Stimulated activated CD4-positive, alpha-beta T cell treated with anti-CD3 and anti-CD28 coated beads, Interleukin-4, amount 100 ng/mL, for 24 hours (primary cell): ENCODE measurements at regions not wholly inside any gene's neighbourhood (a gene's known extent, or its start where the extent isn't known, plus 50 kb on each side); places are given as distances from the start of the nearest gene placed in this dataset.
"Not testable (repeated sequence)": the region's sequence is repeated elsewhere in the genome, so short reads cannot be mapped to it uniquely, and the experiment has no call there.

Experiments
- DNase-seq: peaks from one replicate; pipeline ENCODE4 v3.0.0-alpha.2; 2020

DNA sequence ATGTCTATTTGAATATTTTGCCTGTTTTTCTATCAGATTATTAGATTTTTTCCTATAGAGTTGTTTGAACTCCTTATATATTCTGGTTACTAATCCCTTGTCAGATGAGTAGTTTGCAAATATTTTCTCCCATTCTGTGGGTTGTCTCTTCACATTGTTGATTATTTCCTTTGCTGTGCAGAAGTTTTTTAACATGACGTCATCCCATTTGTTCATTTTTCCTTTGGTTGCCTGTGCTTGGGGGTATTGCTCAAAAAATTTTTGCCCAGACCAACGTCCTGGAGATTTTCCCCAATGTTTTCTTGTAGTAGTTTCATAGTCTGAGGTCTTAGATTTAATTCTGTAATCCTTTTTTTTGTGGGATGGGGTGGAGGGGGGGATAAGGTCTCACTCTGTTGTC, 168.7 kb upstream of the NFIA start:
- DNase-seq = not testable (repeated sequence)

- DNase-seq = no peak
Observed at GRCh38 chr1:60913039-60913438, 169.3 kb upstream of the NFIA start.

DNA sequence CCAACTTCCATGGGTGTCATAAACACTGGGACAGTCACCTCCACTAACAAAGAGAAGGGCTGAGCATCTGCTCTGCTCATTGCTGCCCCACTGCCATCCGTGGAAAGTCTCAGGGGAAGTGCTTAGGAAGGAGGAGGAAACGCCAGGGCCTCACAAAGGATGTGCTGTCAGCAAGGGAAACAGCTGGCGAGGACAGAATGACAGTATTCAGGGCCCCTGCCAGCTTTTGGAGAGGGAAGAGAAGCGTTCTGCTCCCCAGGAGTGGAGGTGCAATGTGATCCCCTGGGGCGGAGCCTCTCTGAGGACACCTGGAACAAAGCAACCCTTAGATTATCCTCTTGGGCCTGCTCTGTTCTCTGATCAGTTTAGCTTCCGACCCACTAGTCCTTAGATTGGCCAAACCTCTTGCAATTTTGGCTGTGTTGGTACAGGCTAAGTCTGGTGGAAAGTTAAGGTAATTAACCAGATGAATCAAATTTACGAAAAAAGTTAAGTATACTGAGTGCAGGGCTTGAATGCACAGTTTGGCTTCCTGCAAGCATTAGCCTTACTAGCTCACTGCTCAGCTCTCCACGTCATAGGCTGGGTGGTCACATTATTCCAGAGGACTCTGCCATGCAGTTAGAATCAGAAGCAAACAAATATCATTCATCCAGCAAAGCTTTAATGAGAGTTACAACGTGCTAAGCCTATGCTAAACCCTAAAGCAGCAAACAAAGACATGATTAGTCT, 170.2 kb upstream of the NFIA start:
- DNase-seq = no peak

- DNase-seq = no peak
Observed at GRCh38 chr1:60908159-60908558, 174.2 kb upstream of the NFIA start.

GRCh38 chr1:60906526-60906925, 175.8 kb upstream of the NFIA start:
- no peak for DNase-seq

DNA sequence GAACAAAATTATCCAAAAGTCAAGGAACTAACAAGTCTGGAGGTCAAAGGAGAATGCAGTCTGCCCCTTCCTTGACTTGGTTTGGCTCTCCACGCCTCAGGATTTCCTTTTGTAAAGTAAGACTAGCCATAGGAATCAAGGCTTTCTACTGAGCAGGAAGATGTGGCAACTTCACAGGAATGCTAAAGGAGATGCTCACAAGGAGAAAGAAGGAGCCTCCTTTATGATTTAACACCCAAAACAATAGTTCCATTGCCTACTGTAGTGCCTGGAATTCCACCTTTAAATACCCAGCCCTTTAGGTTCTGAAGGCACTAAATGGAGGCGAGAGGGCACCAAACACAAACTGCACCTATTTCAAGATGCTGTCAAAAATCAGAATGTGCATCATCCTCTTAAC, 176.3 kb upstream of the NFIA start:
- DNase-seq = no peak

GRCh38 chr1:60904099-60904851, 178.1 kb upstream of the NFIA start:
- no peak for DNase-seq

- no peak for DNase-seq
Observed at GRCh38 chr1:60903591-60903990, 178.8 kb upstream of the NFIA start.

- no peak for DNase-seq
Observed at GRCh38 chr1:60899464-60899863, 182.9 kb upstream of the NFIA start.

GRCh38 chr1:60898987-60899386, 183.4 kb upstream of the NFIA start:
- DNase-seq = no peak

- DNase-seq = no peak
Observed at GRCh38 chr1:60898413-60898812, 183.9 kb upstream of the NFIA start.

DNA sequence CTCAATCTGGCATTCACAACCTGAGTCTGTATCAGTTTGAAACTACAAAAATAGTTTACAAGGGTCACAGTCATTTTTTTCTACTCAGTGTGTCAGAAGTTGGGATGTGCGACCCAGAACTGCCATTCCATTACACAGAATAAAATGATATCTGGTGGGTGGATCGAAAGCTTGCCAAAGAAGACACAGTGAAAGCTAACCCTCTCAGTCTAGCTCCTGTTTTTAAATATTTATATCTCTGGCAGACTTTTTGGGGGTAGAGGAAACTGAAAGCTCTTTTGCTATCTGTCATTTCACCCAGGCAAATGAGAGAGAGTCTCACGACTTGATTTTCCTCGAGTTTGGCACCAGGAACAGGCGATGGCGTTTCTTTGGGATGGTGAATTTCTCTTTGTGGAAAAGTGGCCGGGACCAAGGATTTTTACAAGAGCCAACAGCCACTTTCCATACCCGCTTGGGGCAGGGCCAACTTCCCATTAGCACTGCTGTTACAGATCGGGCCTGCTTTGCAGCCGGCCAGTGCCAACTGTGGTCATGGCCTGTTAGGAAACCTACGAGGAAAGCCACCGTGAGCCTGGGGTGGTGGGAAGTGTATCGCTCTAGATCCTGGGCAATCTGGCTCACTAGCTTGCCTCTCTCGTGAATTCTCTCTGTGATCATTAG, 185.5 kb upstream of the NFIA start:
- no peak for DNase-seq

- no peak for DNase-seq
Observed at GRCh38 chr1:60895701-60896100, 186.7 kb upstream of the NFIA start.

- no peak for DNase-seq
Observed at GRCh38 chr1:60895252-60895651, 187.1 kb upstream of the NFIA start.

- no peak for DNase-seq
Observed at GRCh38 chr1:60894741-60895140, 187.6 kb upstream of the NFIA start.

GRCh38 chr1:60894130-60894529, 188.2 kb upstream of the NFIA start:
- DNase-seq = no peak

DNA sequence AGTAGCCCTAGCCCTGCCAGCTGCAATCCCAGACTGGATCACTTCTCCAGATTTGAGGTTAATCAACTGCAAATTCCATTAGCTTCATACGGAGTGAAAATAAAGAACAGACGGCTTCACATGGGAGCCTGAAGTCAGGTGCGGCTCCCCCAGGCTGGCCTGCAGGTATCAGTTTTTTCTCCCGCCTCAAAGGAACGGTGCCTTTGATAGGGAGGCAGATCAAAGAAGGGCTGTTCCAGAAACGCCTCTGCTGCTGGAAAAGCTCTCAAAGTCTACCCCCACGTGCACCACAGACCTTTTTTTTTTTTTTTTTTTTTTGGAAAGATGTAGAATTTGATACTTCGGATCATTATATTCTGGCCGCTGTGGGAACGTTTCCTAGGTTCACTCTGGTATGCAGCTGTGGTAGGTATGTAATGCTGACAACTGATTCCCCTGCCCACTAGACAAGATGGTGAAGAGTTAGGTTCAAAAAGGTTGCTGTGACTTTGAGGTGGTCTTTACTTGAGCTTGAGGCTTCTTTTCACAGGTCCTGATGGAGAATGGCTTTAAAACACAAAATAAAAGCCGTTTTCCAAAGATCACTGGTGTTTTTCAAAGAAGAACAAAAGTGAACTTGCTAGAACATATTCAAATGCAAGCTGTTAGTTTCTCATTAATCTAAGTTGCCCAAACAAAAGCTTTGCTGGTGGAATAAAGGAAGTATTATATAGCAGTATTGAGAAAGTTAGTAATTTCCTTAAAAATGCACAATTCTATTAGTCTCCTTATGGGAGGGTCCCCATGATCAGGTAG, 189.0 kb upstream of the NFIA start:
- no peak for DNase-seq

- DNase-seq = no peak
Observed at GRCh38 chr1:60891765-60892164, 190.6 kb upstream of the NFIA start.

GRCh38 chr1:60891281-60891680, 191.1 kb upstream of the NFIA start:
- no peak for DNase-seq

GRCh38 chr1:60890664-60891063, 191.7 kb upstream of the NFIA start:
- DNase-seq = no peak

DNA sequence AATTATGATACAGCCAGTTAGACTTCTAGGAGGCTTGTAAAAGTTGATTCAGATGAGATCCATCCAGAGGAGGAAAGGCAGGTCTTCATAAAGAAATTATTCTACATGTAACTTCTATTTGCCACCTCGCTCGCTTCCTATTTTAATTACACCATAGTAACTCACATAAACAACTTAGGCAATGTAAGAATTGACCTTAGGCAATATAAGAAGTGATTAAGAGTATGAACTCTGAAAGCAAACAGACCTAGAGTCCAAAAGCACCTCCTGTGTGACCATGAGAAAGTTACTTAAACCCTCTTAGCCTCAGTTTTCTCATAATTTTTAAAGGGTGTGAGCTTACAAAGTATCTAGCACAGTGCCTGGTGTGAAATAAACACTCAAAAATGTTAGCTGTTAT, 192.7 kb upstream of the NFIA start:
- no peak for DNase-seq

DNA sequence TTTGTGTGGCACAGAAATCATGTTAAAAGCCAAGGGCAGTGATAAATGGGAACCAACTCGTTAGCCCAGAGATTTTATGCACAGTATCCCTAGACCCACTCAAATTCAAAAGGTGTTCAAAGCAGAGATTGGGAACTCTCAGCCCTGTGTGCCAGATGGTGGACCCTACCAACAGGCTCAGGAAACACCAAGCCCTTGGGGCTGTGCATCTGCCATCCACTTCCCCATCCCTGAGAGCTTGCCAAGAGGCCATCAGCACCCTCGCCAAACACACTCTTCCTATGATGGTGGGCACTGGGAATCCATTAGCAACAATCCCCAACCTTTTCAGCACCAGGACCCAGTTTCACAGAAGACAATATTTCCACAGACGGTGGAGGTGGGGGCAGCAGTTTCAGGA, 194.2 kb upstream of the NFIA start:
- DNase-seq = no peak

GRCh38 chr1:60886793-60887331, 195.5 kb upstream of the NFIA start:
- no peak for DNase-seq
